K562 (cell line): ENCODE measurements at regions not wholly inside any gene's neighbourhood (a gene's known extent, or its start where the extent isn't known, plus 50 kb on each side); places are given as distances from the start of the nearest gene placed in this dataset.

Source experiments
- CBFA2T2 ChIP-seq: fragments of 450-650 bp; conservative IDR thresholded peaks from 2 replicates; pipeline ENCODE4 v1.6.1; 2017; ENCODE audit warnings: mild to moderate bottlenecking
- CBFA2T3 ChIP-seq: fragments of 450-650 bp; IDR thresholded peaks from 2 replicates; pipeline ENCODE4 v1.6.1; 2017
- ERF ChIP-seq: fragments of 450-650 bp; formaldehyde crosslinking; IDR thresholded peaks from 2 replicates; pipeline ENCODE4 v1.4.0; 2020; ENCODE audit warnings: mild to moderate bottlenecking, mixed read lengths
- FOSL1 ChIP-seq: fragments of 200-800 bp; sonication (Bioruptor generic); conservative IDR thresholded peaks from 2 replicates; pipeline ENCODE4 v1.6.1; 2016; ENCODE audit warnings: missing genetic modification characterization, missing compliant biosample characterization
- GTF2E2 ChIP-seq: fragments of 200-800 bp; sonication (Bioruptor generic); IDR thresholded peaks from 2 replicates; pipeline ENCODE4 v1.6.1; 2016; ENCODE audit warnings: missing genetic modification characterization, missing compliant biosample characterization
- HDAC2 ChIP-seq: fragments of 450-650 bp; IDR thresholded peaks from 2 replicates; pipeline ENCODE4 v1.6.1; 2016; ENCODE audit warnings: mild to moderate bottlenecking
- KDM4B ChIP-seq, 2 experiments: fragments of 450-650 bp in 1 of 2; sonication (generic) in 1 of 2; IDR thresholded peaks; 2 replicates each; pipeline ENCODE4 v1.6.1; 2016 to 2017; ENCODE audit warnings: borderline replicate concordance in 2 of 2, antibody characterized with exemption in 1 of 2, low read depth in 1 of 2, mild to moderate bottlenecking in 1 of 2
- SETDB1 ChIP-seq: IDR thresholded peaks from one replicate; pipeline ENCODE4 v1.6.1; 2012; ENCODE audit warnings: low read length, control low read depth, inconsistent platforms
- SMARCA4 ChIP-seq: fragments of 450-650 bp; IDR thresholded peaks from 2 replicates; pipeline ENCODE4 v1.6.1; 2016
- STAT5B ChIP-seq: fragments of 250-450 bp; sonication (Bioruptor Pico); IDR thresholded peaks from 2 replicates; pipeline ENCODE4 v1.8.0; 2021; ENCODE audit warnings: mild to moderate bottlenecking, inconsistent platforms
- TEAD4 ChIP-seq, 2 experiments: sonication (generic) in 1 of 2; formaldehyde crosslinking in 1 of 2; IDR thresholded peaks; 2 replicates each; pipeline versions ENCODE4 v1.6.1 to v1.8.0; 2012 to 2022; ENCODE audit warnings: borderline replicate concordance in 1 of 2, inconsistent platforms in 1 of 2, low read length in 1 of 2, mild to moderate bottlenecking in 1 of 2, missing genetic modification reagents in 1 of 2
- TGIF2 ChIP-seq: sonication (generic); formaldehyde crosslinking; IDR thresholded peaks from 2 replicates; pipeline ENCODE4 v1.8.1; 2022; ENCODE audit warnings: mild to moderate bottlenecking, missing genetic modification reagents, moderate library complexity
- TF ChIP-seq, protein P1 (sequence below): fragments of 250-450 bp; sonication (Bioruptor Pico); IDR thresholded peaks from 2 replicates; pipeline ENCODE4 v1.8.0; 2021; ENCODE audit warnings: borderline replicate concordance, mild to moderate bottlenecking, moderate library complexity; ENCODE audit not compliant: poor library complexity, severe bottlenecking
- TF ChIP-seq, protein P2 (sequence below), 2 experiments: fragments of 450-650 bp in 1 of 2; sonication (generic) in 1 of 2; formaldehyde crosslinking in 1 of 2; IDR thresholded peaks in 1 of 2; conservative IDR thresholded peaks in 1 of 2; 2 replicates each; pipeline versions ENCODE4 v1.6.1 to v1.8.1; 2016 to 2023; ENCODE audit warnings: mild to moderate bottlenecking in 2 of 2, moderate library complexity in 2 of 2, inconsistent platforms in 1 of 2, missing genetic modification reagents in 1 of 2
- TF ChIP-seq, protein P3 (sequence below): sonication (generic); formaldehyde crosslinking; IDR thresholded peaks from 2 replicates; pipeline ENCODE4 v1.8.0; 2022; ENCODE audit warnings: mild to moderate bottlenecking, missing genetic modification reagents
- TF ChIP-seq, protein P4 (sequence below): fragments of 200-800 bp; sonication (Bioruptor generic); IDR thresholded peaks from 2 replicates; pipeline ENCODE4 v1.6.1; 2016; ENCODE audit warnings: missing genetic modification characterization, missing compliant biosample characterization
- TF ChIP-seq, protein P5 (sequence below): sonication (generic); formaldehyde crosslinking; IDR thresholded peaks from 2 replicates; pipeline ENCODE4 v1.8.0; 2022; ENCODE audit warnings: mild to moderate bottlenecking, missing genetic modification reagents

DNA sequence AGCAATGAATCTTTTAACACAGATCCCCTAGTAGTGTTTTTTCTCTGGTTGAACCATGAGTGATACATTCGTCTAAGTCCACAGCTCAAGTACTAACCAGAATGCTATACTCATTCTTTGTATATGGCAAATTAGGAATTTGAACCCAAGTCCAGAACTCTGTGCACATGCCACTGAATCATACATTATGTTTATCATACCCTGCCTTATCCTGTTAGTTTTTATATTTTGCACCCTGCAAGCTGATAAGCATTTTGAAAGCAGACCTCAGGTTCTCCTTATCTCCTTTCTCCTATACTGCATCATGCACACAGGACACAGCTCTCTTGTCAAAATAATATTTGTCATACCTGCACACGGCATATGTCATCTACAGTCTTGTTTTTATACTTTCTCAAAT, 54.6 kb upstream of the ELL2 start (continued):
- peak; percentile 79 for TF ChIP-seq CBFA2T3
- TF ChIP-seq TEAD4 (IDR thresholded peaks at IDR 0.05; ENCODE audit: low read length), result peak; percentile 70
- no peak for TF ChIP-seq TEAD4 (CRISPR knock-in tag; IDR thresholded peaks at IDR 0.05; ENCODE audit: borderline replicate concordance)
- TF ChIP-seq, protein P1, sequence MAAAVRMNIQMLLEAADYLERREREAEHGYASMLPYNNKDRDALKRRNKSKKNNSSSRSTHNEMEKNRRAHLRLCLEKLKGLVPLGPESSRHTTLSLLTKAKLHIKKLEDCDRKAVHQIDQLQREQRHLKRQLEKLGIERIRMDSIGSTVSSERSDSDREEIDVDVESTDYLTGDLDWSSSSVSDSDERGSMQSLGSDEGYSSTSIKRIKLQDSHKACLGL, result no peak
- no peak for TF ChIP-seq SETDB1
- TF ChIP-seq TGIF2, result no peak
- TF ChIP-seq KDM4B (IDR thresholded peaks at IDR 0.05; ENCODE audit: borderline replicate concordance in 2 of 2, low read depth in 1 of 2), result no peak
- TF ChIP-seq, protein P2, sequence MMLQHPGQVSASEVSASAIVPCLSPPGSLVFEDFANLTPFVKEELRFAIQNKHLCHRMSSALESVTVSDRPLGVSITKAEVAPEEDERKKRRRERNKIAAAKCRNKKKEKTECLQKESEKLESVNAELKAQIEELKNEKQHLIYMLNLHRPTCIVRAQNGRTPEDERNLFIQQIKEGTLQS (IDR thresholded peaks at IDR 0.05), result no peak
- TF ChIP-seq, protein P2 (CRISPR knock-in tag; conservative IDR thresholded peaks at IDR 0.05), result no peak
- peak; percentile 41; the same call in 1 of the 2 replicates for TF ChIP-seq SMARCA4
- TF ChIP-seq STAT5B (CRISPR knock-in tag), result no peak
- no peak for TF ChIP-seq GTF2E2 (tag)
- TF ChIP-seq, protein P3, sequence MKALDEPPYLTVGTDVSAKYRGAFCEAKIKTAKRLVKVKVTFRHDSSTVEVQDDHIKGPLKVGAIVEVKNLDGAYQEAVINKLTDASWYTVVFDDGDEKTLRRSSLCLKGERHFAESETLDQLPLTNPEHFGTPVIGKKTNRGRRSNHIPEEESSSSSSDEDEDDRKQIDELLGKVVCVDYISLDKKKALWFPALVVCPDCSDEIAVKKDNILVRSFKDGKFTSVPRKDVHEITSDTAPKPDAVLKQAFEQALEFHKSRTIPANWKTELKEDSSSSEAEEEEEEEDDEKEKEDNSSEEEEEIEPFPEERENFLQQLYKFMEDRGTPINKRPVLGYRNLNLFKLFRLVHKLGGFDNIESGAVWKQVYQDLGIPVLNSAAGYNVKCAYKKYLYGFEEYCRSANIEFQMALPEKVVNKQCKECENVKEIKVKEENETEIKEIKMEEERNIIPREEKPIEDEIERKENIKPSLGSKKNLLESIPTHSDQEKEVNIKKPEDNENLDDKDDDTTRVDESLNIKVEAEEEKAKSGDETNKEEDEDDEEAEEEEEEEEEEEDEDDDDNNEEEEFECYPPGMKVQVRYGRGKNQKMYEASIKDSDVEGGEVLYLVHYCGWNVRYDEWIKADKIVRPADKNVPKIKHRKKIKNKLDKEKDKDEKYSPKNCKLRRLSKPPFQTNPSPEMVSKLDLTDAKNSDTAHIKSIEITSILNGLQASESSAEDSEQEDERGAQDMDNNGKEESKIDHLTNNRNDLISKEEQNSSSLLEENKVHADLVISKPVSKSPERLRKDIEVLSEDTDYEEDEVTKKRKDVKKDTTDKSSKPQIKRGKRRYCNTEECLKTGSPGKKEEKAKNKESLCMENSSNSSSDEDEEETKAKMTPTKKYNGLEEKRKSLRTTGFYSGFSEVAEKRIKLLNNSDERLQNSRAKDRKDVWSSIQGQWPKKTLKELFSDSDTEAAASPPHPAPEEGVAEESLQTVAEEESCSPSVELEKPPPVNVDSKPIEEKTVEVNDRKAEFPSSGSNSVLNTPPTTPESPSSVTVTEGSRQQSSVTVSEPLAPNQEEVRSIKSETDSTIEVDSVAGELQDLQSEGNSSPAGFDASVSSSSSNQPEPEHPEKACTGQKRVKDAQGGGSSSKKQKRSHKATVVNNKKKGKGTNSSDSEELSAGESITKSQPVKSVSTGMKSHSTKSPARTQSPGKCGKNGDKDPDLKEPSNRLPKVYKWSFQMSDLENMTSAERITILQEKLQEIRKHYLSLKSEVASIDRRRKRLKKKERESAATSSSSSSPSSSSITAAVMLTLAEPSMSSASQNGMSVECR (CRISPR knock-in tag), result no peak
- peak; percentile 60 for TF ChIP-seq CBFA2T2
- TF ChIP-seq FOSL1 (tag), result peak; percentile 78
- TF ChIP-seq, protein P4, sequence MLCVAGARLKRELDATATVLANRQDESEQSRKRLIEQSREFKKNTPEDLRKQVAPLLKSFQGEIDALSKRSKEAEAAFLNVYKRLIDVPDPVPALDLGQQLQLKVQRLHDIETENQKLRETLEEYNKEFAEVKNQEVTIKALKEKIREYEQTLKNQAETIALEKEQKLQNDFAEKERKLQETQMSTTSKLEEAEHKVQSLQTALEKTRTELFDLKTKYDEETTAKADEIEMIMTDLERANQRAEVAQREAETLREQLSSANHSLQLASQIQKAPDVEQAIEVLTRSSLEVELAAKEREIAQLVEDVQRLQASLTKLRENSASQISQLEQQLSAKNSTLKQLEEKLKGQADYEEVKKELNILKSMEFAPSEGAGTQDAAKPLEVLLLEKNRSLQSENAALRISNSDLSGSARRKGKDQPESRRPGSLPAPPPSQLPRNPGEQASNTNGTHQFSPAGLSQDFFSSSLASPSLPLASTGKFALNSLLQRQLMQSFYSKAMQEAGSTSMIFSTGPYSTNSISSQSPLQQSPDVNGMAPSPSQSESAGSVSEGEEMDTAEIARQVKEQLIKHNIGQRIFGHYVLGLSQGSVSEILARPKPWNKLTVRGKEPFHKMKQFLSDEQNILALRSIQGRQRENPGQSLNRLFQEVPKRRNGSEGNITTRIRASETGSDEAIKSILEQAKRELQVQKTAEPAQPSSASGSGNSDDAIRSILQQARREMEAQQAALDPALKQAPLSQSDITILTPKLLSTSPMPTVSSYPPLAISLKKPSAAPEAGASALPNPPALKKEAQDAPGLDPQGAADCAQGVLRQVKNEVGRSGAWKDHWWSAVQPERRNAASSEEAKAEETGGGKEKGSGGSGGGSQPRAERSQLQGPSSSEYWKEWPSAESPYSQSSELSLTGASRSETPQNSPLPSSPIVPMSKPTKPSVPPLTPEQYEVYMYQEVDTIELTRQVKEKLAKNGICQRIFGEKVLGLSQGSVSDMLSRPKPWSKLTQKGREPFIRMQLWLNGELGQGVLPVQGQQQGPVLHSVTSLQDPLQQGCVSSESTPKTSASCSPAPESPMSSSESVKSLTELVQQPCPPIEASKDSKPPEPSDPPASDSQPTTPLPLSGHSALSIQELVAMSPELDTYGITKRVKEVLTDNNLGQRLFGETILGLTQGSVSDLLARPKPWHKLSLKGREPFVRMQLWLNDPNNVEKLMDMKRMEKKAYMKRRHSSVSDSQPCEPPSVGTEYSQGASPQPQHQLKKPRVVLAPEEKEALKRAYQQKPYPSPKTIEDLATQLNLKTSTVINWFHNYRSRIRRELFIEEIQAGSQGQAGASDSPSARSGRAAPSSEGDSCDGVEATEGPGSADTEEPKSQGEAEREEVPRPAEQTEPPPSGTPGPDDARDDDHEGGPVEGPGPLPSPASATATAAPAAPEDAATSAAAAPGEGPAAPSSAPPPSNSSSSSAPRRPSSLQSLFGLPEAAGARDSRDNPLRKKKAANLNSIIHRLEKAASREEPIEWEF (CRISPR knock-in tag), result no peak
- TF ChIP-seq, protein P5, sequence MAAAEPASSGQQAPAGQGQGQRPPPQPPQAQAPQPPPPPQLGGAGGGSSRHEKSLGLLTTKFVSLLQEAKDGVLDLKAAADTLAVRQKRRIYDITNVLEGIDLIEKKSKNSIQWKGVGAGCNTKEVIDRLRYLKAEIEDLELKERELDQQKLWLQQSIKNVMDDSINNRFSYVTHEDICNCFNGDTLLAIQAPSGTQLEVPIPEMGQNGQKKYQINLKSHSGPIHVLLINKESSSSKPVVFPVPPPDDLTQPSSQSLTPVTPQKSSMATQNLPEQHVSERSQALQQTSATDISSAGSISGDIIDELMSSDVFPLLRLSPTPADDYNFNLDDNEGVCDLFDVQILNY, result no peak
- no peak for TF ChIP-seq HDAC2
- TF ChIP-seq ERF (CRISPR knock-in tag), result no peak
- TF ChIP-seq, all 486 proteins: peak for 18
